ENCODE measurements at regions not wholly inside any gene's neighbourhood (a gene's known extent, or its start where the extent isn't known, plus 50 kb on each side); places are given as distances from the start of the nearest gene placed in this dataset.
"Not testable (repeated sequence)": the region's sequence is repeated elsewhere in the genome, so short reads cannot be mapped to it uniquely, and the experiment has no call there.

DNA sequence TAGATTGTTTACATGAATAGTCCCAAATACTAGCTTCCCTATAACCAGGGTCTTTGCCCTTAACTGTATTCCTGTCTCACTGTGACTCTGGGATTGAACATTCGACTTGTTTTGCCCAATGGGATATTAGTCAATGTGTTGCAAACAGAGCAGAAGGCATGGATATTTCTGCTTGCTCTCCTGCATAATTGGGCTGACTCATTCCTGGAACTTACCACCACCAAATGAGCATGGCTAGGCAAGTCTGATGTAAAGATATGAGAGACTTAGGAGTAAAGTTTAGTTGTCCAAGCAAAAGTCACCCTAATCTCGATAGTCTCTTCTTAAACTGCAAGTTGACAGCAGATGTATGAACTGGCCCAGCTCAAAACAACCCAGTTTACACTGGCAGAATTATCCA, 273.5 kb upstream of the CCNG1 start:
- no peak for DNase-seq (ENCODE audit: low read depth)

DNA sequence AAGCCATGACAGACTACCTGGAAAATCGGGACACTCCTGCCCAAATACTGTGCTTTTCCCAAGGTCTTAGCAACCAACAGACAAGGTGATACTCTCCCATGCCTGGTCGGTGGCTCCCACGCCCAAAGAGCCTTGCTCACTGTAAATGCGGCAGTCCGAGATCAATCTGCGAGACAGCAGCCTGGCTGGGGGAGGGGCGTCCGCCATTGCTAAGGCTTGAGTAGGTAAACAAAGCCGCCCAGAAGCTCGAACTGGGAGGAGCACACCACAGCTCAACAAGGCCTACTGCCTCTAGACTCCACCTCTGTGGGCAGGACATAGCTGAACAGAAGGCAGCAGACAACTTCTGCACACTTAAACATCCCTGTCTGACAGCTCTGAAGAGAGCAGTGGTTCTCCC, 272.1 kb upstream of the CCNG1 start:
- DNase-seq (ENCODE audit: low read depth), result no peak

- DNase-seq (ENCODE audit: low read depth), result not testable (repeated sequence)
Measured at GRCh38 chr5:163170161-163170560, 267.2 kb upstream of the CCNG1 start.

DNA sequence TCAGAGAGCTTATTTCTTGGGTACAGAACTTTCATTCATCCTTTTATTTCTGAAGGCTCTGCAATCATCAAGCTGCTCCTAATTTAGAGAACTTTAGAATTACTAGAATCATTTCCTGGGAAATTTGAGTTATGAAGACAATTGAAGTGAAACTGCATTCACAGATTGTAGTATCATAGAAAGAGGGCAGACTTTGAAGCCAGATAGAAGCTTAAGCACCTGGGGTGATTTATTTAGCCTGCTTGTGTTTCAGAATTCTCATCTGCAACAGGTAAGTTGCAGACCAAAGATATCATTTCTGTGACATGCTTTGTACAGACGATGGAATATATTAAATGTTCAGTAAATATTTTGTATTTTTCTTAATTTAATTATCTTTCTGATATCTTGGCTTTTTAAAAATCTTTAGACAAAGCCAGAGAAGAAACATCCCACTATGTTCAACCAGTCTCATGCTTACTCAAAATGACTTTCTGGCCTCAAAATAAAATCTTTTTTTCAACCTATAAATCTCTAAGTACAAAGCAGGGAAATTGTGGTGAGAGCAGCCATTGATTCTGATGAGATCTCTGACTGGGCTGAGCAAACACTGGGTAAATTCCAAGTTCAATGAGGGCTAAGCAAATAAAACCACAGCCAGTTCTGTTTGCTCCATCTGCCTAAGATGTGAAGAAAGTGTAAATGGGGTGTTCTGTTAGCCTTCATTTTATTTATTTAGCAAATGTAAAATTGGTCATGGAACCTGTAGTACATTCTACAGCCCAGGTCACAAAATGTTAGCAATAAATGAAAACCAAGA, 264.7 kb upstream of the CCNG1 start:
- DNase-seq (ENCODE audit: low read depth), result no peak

DNA sequence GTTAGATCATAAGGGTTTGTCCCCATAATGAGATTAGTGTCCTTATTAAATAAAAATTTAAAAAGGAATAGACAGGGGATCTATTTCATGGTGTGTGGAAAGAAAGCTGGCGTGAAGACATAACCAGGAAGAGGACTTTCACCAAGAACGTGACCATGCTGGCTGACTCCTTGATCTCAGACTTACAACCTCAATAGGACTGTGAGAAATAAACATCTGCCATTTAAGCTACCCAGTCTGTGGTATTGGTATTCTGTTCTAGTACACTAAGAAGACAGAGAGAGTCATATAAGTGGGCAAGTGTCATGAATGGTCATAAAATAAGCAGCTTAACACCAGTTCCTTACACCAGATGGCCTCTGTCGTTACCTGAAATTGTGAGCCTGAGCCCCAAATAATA, 259.4 kb upstream of the CCNG1 start:
- no peak for DNase-seq (ENCODE audit: low read depth)

GRCh38 chr5:163185315-163185714, 252.1 kb upstream of the CCNG1 start:
- no peak for DNase-seq (ENCODE audit: low read depth)

- DNase-seq (ENCODE audit: low read depth), result no peak
Measured at GRCh38 chr5:163189023-163189553, 248.3 kb upstream of the CCNG1 start.

DNA sequence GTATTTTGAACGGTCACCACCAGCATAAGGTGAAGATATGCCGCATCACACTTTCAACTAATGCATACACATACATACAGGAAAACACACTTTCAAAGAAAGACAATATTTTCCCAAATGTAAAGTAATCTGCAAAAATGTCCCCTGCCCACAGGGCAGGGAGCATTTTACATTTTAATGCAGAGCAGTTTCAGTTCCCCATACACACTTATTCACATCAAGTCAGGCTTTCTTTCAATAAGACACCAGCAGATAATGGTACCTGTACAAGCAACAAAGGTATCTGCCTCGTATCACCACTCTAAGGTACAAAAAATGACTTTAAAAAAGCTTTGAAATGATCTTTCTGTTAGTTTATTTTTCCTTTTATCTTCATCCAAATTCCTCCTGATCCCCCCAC, 247.1 kb upstream of the CCNG1 start:
- no peak for DNase-seq (ENCODE audit: low read depth)

GRCh38 chr5:163190784-163191183, 246.6 kb upstream of the CCNG1 start:
- DNase-seq (ENCODE audit: low read depth), result no peak

DNA sequence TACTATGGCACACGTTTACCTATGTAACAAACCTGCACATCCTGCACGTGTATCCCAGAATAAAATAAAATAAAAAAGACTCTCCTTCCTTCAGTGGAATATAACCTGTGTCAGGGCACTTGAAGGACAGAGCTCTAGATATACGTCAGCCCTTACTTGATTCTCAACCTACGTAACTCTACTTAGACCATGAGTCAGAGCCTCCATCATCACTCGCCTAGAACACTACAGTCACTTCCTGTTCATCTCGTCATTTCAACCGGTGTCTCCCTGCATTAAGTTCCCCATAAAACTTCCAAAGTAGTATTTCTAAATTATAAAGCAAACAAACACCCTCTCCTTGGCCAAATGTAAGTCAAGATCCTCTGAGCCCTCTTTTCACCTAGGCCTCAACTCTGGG, 243.5 kb upstream of the CCNG1 start:
- DNase-seq (ENCODE audit: low read depth), result no peak

GRCh38 chr5:163205645-163206044, 231.8 kb upstream of the CCNG1 start:
- DNase-seq (ENCODE audit: low read depth), result no peak

DNA sequence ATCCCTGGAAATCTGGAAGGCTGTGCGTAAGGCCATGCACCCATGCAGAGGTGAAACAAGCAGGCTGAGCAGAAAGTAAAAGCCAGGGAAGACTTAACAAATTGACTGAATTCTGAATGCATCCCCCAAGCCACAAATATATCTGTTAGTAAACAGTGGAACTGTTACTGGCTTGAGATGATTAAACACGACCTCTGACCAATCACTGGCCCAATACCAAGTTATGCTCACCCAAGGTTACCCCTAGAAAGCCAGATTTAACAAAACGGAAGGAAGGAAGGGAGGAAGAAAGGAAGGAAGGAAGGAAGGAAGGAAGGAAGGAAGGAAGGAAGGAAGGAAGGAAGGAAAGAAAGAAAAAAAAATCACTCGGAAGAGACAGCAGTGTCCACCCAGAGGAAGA, 215.8 kb upstream of the CCNG1 start:
- no peak for DNase-seq (ENCODE audit: low read depth)

- no peak for DNase-seq (ENCODE audit: low read depth)
Measured at GRCh38 chr5:163222982-163223381, 214.4 kb upstream of the CCNG1 start.

DNA sequence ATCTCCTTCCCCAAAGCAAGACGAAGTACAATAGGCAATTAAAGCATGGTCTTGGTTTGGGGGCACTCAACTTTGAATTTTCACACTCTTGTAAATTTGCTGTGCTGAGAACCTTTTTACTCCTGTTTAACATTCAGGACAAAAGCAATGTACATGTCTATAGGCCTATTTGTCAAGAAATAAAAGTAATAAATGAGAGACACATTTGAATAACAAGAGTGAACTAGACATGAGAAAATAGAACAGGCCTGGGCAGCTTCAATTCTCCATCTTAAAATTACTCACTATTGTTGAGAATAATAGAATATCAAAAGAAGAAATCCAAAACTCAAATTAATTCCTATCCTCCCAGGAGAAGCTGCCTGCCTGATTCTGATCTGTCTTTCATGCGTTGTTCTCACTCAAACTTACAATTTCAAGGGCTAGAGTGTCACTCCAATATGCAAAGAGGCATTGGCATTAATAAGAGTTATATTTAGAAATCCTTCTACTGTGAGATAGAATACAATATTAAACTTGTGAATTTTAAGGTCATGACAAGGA, 192.9 kb upstream of the CCNG1 start:
- DNase-seq (ENCODE audit: low read depth), result no peak

- DNase-seq (ENCODE audit: low read depth), result no peak
Measured at GRCh38 chr5:163245584-163245983, 191.8 kb upstream of the CCNG1 start.

- no peak for DNase-seq (ENCODE audit: low read depth)
Measured at GRCh38 chr5:163248333-163248732, 189.1 kb upstream of the CCNG1 start.

DNA sequence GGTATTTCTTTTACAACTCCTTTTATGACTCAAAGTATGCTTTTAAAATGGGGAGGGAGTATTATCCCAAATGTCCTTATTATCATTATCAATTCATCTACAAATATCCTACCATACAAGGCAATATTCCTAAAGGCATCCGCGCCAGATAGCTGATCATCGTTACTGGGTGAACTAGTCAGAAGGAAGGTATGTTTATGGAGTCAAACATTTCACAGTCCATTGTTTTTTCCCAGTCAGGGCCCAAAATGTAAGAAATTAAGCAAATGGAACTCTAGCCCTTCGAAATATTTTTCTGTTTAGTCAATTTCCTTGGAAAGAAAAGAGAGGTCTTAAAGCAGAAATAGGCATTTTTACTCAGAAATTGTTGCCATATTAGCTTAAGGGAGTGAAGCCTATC, 188.5 kb upstream of the CCNG1 start:
- no peak for DNase-seq (ENCODE audit: low read depth)

GRCh38 chr5:163252950-163253349, 184.4 kb upstream of the CCNG1 start:
- no peak for DNase-seq (ENCODE audit: low read depth)

DNA sequence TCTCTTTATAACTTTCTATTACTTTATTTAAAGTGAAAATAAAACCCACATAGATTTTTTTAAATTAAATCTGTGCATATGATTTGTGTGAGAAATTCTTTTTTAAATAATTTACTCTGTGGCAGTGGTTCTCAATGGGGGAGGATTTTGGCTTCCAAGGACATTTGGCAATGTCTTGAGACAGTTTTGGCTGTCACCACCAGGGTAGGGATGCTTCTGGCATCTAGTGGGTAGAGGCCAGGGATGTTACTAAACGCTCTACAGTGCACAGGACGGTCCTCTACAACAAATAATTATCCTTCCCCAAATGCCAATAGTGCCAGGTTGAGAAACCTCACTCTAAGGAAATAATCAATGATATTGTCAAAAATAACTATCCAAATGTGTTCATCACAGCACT, 177.9 kb upstream of the CCNG1 start:
- DNase-seq (ENCODE audit: low read depth), result no peak

DNA sequence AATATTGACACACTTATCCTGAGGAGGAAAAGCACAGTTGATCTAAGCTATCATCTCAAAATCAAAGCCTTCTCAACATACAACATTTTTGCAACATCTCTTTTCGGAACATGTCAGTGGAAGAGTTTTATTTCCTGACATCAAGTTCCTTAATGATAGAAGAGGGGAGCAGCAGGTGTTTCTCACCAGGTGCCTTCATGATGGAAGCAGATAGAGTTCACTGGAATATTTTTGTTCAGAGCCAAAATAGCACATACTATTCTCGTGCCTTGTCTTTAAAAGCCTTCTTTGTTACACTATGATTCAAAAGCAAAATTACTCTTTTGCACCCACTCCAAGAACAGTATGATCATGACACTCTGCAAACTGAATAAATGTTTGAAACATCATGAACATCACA, 176.9 kb upstream of the CCNG1 start:
- no peak for DNase-seq (ENCODE audit: low read depth)

DNA sequence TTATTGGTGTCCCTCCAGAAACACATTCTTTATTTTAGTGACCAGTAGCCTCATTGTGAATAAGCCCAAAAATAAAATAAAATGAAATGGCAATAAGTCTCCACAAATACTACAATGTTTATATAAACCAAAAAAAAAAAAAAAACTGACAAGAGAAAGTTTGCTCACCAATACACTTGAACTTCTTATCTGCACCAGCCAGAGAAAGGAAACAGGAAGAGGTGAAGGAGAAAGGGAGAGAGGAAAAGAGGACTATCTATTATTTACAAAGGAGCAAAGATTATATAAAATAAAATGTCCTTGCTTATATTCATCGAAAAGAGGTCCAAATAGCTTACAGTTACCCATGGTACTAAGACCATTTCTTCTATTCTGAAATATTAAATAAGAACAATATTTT, 176.4 kb upstream of the CCNG1 start:
- no peak for DNase-seq (ENCODE audit: low read depth)

DNA sequence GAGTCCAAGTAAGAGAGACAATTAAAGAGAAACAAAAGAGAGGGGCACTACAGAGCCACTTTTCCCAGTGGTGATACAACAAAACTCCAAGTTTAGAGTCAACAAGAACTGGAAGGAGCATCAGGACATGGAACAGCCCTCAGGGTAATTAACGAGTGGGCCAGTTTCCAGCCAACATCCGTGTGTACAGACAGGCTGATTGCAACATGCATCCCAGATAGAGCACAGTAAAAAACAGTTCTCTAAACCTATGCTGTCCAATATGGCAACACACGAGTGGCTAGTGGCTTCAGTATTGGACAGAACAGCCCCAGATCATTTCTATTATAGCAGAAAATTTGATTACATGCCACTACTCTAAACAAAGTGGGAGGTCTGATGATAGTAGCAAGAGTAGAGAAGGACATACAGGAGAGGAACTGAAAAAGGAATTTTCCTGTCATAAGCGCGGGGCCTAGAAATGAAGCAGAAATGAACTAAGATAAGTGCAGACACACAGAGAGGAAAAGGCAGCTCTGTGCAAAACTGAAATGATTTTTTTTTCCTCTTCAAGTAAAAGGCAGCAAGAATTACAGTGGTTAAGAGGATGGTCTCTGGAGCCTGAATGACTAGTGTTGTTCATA, 175.6 kb upstream of the CCNG1 start:
- DNase-seq (ENCODE audit: low read depth), result no peak

GRCh38 chr5:163266249-163266648, 171.1 kb upstream of the CCNG1 start:
- not testable (repeated sequence) for DNase-seq (ENCODE audit: low read depth)

Data from CMK (cell line).